IMR-90 (cell line): ENCODE measurements at regions not wholly inside any gene's neighbourhood (a gene's known extent, or its start where the extent isn't known, plus 50 kb on each side); places are given as distances from the start of the nearest gene placed in this dataset.

Source experiments
- ATAC-seq: fragments of 200-7000 bp; cut with Tn5 transposase; 2 replicates; pipeline ENCODE4 v1.9.1; 2020; ENCODE audit warnings: low read depth, mild to moderate bottlenecking, moderate library complexity
- BruUV-seq: library from RNA; stranded (reverse); fragments of 400-500 nt; replicated peaks from 2 replicates; lab custom pipeline; 2021; lab: Mats Ljungman, UMichigan
- CTCF ChIA-PET: fragments of 300-600 bp; formaldehyde crosslinking; extraction: SDS; loops from one replicate; lab custom pipeline; 2021; ENCODE audit warnings: antibody characterized with exemption; lab: Yijun Ruan, JAX
- POLR2A ChIA-PET: fragments of 300-600 bp; sonication (Branson Sonifier 250); formaldehyde crosslinking; loops from one replicate; lab custom pipeline; 2022; ENCODE audit warnings: antibody characterized with exemption; ENCODE audit not compliant: unreplicated experiment; lab: Charles Lee
- DNase-seq: peaks from one replicate; pipeline ENCODE4 v3.0.0; 2013
- H2AFZ ChIP-seq: replicated peaks from 2 replicates; pipeline ENCODE3; 2013; ENCODE audit warnings: low read length, mild to moderate bottlenecking; ENCODE audit not compliant: poor library complexity
- H2AK5ac ChIP-seq: 2 replicates; pipeline ENCODE4 v1.6.1; 2013; ENCODE audit warnings: low read depth, low read length, inconsistent platforms
- H2AK9ac ChIP-seq: replicated peaks from 2 replicates; pipeline ENCODE3; 2013; ENCODE audit warnings: mild to moderate bottlenecking, low read depth, low read length, moderate library complexity; ENCODE audit not compliant: poor library complexity
- H2BK120ac ChIP-seq: 2 replicates; pipeline ENCODE4 v1.6.1; 2013; ENCODE audit warnings: low read depth, low read length, inconsistent platforms
- H2BK15ac ChIP-seq: 3 replicates; pipeline ENCODE4 v1.6.1; 2013; ENCODE audit warnings: low read depth, low read length, inconsistent platforms
- H2BK20ac ChIP-seq: 2 replicates; pipeline ENCODE4 v1.6.1; 2013; ENCODE audit warnings: low read depth, mild to moderate bottlenecking, inconsistent platforms, low read length, moderate library complexity
- H2BK5ac ChIP-seq: 2 replicates; pipeline ENCODE4 v1.6.1; 2013; ENCODE audit warnings: mild to moderate bottlenecking, low read depth, low read length, inconsistent platforms; ENCODE audit not compliant: poor library complexity, severe bottlenecking
- H3K14ac ChIP-seq: replicated peaks from 2 replicates; pipeline ENCODE4 v1.6.1; 2013; ENCODE audit warnings: low read depth, low read length, inconsistent platforms
- H3K18ac ChIP-seq: 2 replicates; pipeline ENCODE4 v1.6.1; 2013; ENCODE audit warnings: low read depth, low read length, control low read depth
- H3K23ac ChIP-seq: 2 replicates; pipeline ENCODE4 v1.6.1; 2013; ENCODE audit warnings: low read depth, low read length, inconsistent platforms
- H3K27ac ChIP-seq: 2 replicates; pipeline ENCODE4 v1.5.1; 2013; ENCODE audit warnings: mild to moderate bottlenecking, control low read depth, low read length; ENCODE audit not compliant: insufficient read depth
- H3K27me3 ChIP-seq: 2 replicates; pipeline ENCODE4 v1.6.1; 2013; ENCODE audit warnings: low read length; ENCODE audit not compliant: control insufficient read depth, insufficient read depth
- H3K36me3 ChIP-seq: 2 replicates; pipeline ENCODE4 v1.6.1; 2013; ENCODE audit warnings: low read length, mixed read lengths; ENCODE audit not compliant: control insufficient read depth, insufficient read depth
- H3K4ac ChIP-seq: 2 replicates; pipeline ENCODE4 v1.6.1; 2013; ENCODE audit warnings: low read depth, low read length, inconsistent platforms
- H3K4me1 ChIP-seq: 2 replicates; pipeline ENCODE4 v1.6.1; 2013; ENCODE audit warnings: low read length, mixed read lengths; ENCODE audit not compliant: control insufficient read depth, insufficient read depth
- H3K4me2 ChIP-seq: 2 replicates; pipeline ENCODE4 v1.6.1; 2013; ENCODE audit warnings: low read depth, mild to moderate bottlenecking, control low read depth, low read length, moderate library complexity
- H3K4me3 ChIP-seq: 2 replicates; pipeline ENCODE4 v1.5.1; 2013; ENCODE audit warnings: low read depth, mild to moderate bottlenecking, control low read depth, low read length, moderate library complexity; ENCODE audit not compliant: insufficient read depth
- H3K56ac ChIP-seq: 2 replicates; pipeline ENCODE4 v1.6.1; 2013; ENCODE audit warnings: low read length, inconsistent platforms; ENCODE audit not compliant: insufficient read depth; ENCODE audit errors: extremely low read depth
- H3K79me1 ChIP-seq, 2 experiments: 2 replicates each; pipeline ENCODE4 v1.6.1; 2013; ENCODE audit warnings: low read length in 2 of 2, inconsistent platforms in 1 of 2, low read depth in 1 of 2
- H3K9ac ChIP-seq: 2 replicates; pipeline ENCODE4 v1.6.1; 2013; ENCODE audit warnings: low read depth, low read length, control low read depth
- H3K9me1 ChIP-seq: 2 replicates; pipeline ENCODE4 v1.6.1; 2013; ENCODE audit warnings: low read length, inconsistent platforms; ENCODE audit not compliant: insufficient read depth
- H3K9me3 ChIP-seq: 2 replicates; pipeline ENCODE4 v1.6.1; 2013; ENCODE audit warnings: low read length; ENCODE audit not compliant: control insufficient read depth, insufficient read depth
- H4K20me1 ChIP-seq: 2 replicates; pipeline ENCODE4 v1.6.1; 2013; ENCODE audit warnings: low read length, inconsistent platforms; ENCODE audit not compliant: insufficient read depth
- H4K5ac ChIP-seq: 2 replicates; pipeline ENCODE4 v1.6.1; 2013; ENCODE audit warnings: mild to moderate bottlenecking, low read depth, low read length, control low read depth
- H4K8ac ChIP-seq, 2 experiments: 2 replicates each; pipeline ENCODE4 v1.6.1; 2013; ENCODE audit warnings: low read depth in 2 of 2, low read length in 2 of 2, control low read depth in 1 of 2, inconsistent platforms in 1 of 2
- H4K91ac ChIP-seq: 2 replicates; pipeline ENCODE4 v1.6.1; 2013; ENCODE audit warnings: low read depth, low read length, inconsistent platforms; ENCODE audit not compliant: insufficient read depth
- CHD1 ChIP-seq: IDR thresholded peaks from 2 replicates; pipeline ENCODE4 v1.6.1; 2012; ENCODE audit warnings: low read depth, low read length, improper control_type of control experiment
- MAFK ChIP-seq: IDR thresholded peaks from 2 replicates; pipeline ENCODE4 v1.6.1; 2012; ENCODE audit warnings: low read depth, low read length, improper control_type of control experiment
- RCOR1 ChIP-seq: IDR thresholded peaks from 2 replicates; pipeline ENCODE4 v1.6.1; 2012; ENCODE audit warnings: mild to moderate bottlenecking, low read length, improper control_type of control experiment; ENCODE audit not compliant: insufficient replicate concordance
- RFX5 ChIP-seq: IDR thresholded peaks from 2 replicates; pipeline ENCODE4 v1.8.0; 2012; ENCODE audit warnings: low read depth, mild to moderate bottlenecking, low read length, moderate library complexity
- SMC3 ChIP-seq: fragments of 150-350 bp; IDR thresholded peaks from 2 replicates; pipeline ENCODE4 v1.6.1; 2016; ENCODE audit warnings: low read depth, mild to moderate bottlenecking, antibody characterized with exemption, low read length, moderate library complexity
- dilution Hi-C: fragments of 300-500 bp; cut with HindIII; formaldehyde crosslinking; loops from one replicate; pipeline ENCODE4 v1.14.3; 2018; ENCODE audit warnings: low sequenced_read_pairs; ENCODE audit not compliant: unreplicated experiment
- in situ Hi-C: fragments of 300-500 bp; cut with MboI; formaldehyde crosslinking; loops from 3 replicates; pipeline ENCODE4 v1.14.3; 2019; ENCODE audit warnings: low sequenced_read_pairs, inconsistent platforms, mixed read lengths
- intact Hi-C: fragments of 100-400 bp; cut with micrococcal nuclease; formaldehyde crosslinking; loops from 2 replicates; pipeline ENCODE4 v1.10.0; 2022
- TF ChIP-seq, protein P1 (sequence below): conservative IDR thresholded peaks from 2 replicates; pipeline ENCODE4 v1.5.1; 2012; ENCODE audit warnings: mild to moderate bottlenecking, low read depth, low read length, improper control_type of control experiment

DNA sequence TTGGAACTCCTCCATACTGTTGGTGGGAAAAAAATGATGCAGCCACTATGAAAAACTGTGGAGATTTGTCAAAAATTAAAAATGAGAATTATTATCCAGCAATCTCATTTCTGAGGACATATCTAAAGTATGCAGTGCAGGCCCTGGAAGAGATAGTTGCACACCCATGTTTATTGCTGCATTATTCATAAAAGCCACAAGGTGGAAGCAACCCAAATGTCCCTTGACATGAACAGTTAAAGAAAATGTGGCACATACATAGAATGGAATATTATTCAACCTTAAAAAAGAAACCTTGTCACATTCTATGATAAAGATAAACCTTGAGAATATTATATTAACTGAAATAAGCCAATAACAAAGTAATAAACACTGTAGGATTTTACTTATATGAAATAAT, 80.9 kb upstream of the ARHGEF26 start:
- Histone ChIP-seq H2BK5ac (no peak overlapping the region), H3K4ac (no peak overlapping the region), H2BK120ac (no peak overlapping the region), H2AK9ac (no peak overlapping the region), H4K8ac (no peak overlapping the region), H3K9me1 (no peaks in the 10 kb centered on the region), H3K4me1 (no peaks in the 10 kb centered on the region), H4K5ac (no peak overlapping the region), H3K27ac (no peak overlapping the region), H3K9me3 (no peaks in the 10 kb centered on the region), H3K79me1 (no peaks in the 10 kb centered on the region), H2AK5ac (no peak overlapping the region), H3K27me3 (no peaks in the 10 kb centered on the region), H2BK15ac (no peak overlapping the region), H3K9ac (no peak overlapping the region), H2AFZ (no peak overlapping the region), H3K14ac (no peak overlapping the region), H3K18ac (no peak overlapping the region), H3K36me3 (no peaks in the 10 kb centered on the region), H4K20me1 (no peaks in the 10 kb centered on the region), H3K4me2 (no peak overlapping the region), H2BK20ac (no peak overlapping the region), H3K56ac (no peak overlapping the region), H3K4me3 (no peak overlapping the region), H3K23ac (no peak overlapping the region), H4K91ac (no peak overlapping the region)
- ATAC-seq, result peak; percentile 70
- POLR2A ChIA-PET, result no interaction called here
- no peak for TF ChIP-seq CHD1
- TF ChIP-seq RFX5, result no peak
- TF ChIP-seq SMC3, result peak; percentile 32; the same call in 1 of the 2 replicates
- TF ChIP-seq RCOR1, result no peak
- TF ChIP-seq MAFK, result no peak
- TF ChIP-seq, protein P1, sequence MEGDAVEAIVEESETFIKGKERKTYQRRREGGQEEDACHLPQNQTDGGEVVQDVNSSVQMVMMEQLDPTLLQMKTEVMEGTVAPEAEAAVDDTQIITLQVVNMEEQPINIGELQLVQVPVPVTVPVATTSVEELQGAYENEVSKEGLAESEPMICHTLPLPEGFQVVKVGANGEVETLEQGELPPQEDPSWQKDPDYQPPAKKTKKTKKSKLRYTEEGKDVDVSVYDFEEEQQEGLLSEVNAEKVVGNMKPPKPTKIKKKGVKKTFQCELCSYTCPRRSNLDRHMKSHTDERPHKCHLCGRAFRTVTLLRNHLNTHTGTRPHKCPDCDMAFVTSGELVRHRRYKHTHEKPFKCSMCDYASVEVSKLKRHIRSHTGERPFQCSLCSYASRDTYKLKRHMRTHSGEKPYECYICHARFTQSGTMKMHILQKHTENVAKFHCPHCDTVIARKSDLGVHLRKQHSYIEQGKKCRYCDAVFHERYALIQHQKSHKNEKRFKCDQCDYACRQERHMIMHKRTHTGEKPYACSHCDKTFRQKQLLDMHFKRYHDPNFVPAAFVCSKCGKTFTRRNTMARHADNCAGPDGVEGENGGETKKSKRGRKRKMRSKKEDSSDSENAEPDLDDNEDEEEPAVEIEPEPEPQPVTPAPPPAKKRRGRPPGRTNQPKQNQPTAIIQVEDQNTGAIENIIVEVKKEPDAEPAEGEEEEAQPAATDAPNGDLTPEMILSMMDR, result peak; percentile 32
- peak; percentile 7 for DNase-seq
- intact Hi-C loops, result loop anchor here (1.0 kb wide), 1 partner anchor 213 kb away; no protein-coding TSS in a partner anchor
- BruUV-seq, result no TSS peak
- dilution Hi-C loops, result no loop called here
- CTCF ChIA-PET, result interaction anchor here (0.6 kb wide), 1 partner anchor 875 kb away, joined by 4 read pairs; no protein-coding TSS in a partner anchor
- in situ Hi-C loops, result no loop called here
